ENCODE measurements at regions not wholly inside any gene's neighbourhood (a gene's known extent, or its start where the extent isn't known, plus 50 kb on each side); places are given as distances from the start of the nearest gene placed in this dataset.
"Not testable (repeated sequence)": the region's sequence is repeated elsewhere in the genome, so short reads cannot be mapped to it uniquely, and the experiment has no call there.

DNA sequence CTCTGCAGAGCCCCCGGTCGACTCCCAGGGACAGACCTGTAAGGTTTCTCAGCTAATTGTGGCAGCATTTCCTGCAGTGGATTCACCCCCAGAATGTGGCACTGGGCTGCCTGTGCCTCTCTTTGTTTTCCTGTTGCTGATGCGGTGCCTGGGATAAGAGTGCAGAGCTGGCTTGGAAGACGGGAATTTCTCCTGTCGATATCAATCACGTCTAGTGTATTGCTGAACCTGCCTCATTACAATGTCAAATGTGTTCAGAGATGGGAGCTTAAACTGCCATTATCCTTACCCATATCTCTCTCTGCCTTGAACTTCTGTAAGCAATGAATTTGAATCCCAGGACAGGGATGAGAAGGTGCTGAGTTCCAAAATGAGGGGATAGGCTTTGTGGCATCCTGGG is 350.9 kb downstream of the ADGRD1 start:
- H3K4me1 Mint-ChIP-seq; H3K36me3 Mint-ChIP-seq (ENCODE audit: low read depth); DNase-seq; H3K4me3 Mint-ChIP-seq; H3K9me3 Mint-ChIP-seq; H3K27me3 Mint-ChIP-seq; H3K27ac Mint-ChIP-seq; ATAC-seq: not testable (repeated sequence)

DNA sequence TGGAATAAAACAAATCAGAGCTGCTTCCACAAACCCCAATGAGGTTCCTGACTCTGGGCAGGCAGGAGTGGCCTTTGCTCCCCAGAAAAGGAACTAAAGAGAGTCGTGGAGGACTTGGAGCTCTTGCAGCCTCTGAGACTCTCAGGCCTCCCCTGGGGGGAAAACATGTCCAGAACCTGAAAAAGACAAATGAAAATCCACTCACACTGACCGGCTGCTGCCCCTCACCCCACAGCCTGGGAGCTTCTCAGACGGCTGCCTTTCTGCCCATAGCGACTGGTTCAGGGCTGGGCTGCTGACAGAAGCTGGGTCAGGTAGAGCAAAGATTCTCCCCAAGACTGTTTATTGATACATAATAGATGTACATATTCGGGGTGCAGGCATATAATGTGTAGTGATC is 356.0 kb downstream of the ADGRD1 start:
- Mint-ChIP-seq H3K4me3 (no peak overlapping the region), H3K27me3 (peaks cover 14% of the 10 kb centered on the region), H3K9me3 (no peaks in the 10 kb centered on the region), H3K27ac (no peak overlapping the region), H3K36me3 (ENCODE audit: low read depth) (no peaks in the 10 kb centered on the region), H3K4me1 (peaks cover 3% of the 10 kb centered on the region)
- DNase-seq: no peak
- ATAC-seq: no peak

DNA sequence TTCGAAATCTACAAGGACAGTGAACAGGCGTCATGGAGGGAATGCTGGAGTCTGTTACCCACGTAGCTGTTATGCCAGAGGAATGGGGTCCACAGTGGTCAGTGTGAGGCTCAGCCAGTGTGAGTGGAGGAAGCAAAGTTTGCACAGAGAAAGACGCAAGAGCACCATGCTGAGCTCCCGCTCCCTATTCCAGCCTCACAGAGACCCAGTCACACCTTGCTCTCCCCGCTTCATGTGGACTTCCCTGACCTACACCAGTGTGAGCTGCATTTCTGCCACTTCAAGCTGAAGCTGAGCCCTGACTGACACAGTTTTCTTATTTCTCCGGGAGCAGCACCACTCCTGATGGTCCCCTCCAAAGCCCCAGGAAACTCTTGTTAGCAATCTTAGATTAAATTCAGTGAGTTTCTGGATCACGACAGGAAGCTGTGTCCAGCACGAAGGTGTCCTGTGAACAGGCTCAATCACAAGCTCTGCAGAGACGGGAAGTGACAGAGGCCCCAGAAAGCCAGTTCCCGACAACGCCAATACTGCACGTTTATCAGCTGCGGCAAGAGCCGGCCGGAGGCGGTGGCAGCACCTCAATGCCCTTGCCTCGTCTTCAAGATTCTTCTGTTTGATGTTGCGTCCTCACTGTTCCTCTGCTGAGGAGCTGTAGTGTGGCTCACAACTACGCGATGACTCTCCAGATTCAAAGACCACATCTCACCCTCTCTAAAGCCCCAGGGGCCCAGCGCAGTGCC is 356.7 kb downstream of the ADGRD1 start:
- H3K9me3 Mint-ChIP-seq; H3K36me3 Mint-ChIP-seq (ENCODE audit: low read depth); H3K27ac Mint-ChIP-seq; DNase-seq; ATAC-seq; H3K4me3 Mint-ChIP-seq; H3K4me1 Mint-ChIP-seq: not testable (repeated sequence)
- H3K27me3 Mint-ChIP-seq: peaks cover 15% of the 10 kb centered on the region

GRCh38 chr12:131311279-131311722 is 357.6 kb downstream of the ADGRD1 start:
- H3K9me3 Mint-ChIP-seq; DNase-seq; H3K27ac Mint-ChIP-seq; H3K4me3 Mint-ChIP-seq; H3K4me1 Mint-ChIP-seq; H3K36me3 Mint-ChIP-seq (ENCODE audit: low read depth): not testable (repeated sequence)
- ATAC-seq: peak; percentile 24
- H3K27me3 Mint-ChIP-seq: peaks cover 16% of the 10 kb centered on the region

- Mint-ChIP-seq H3K4me1 (peaks cover 3% of the 10 kb centered on the region), H3K9me3 (no peaks in the 10 kb centered on the region)
- DNase-seq: no peak
These were observed 358.1 kb downstream of the ADGRD1 start for GRCh38 chr12:131311764-131312163.

GRCh38 chr12:131312382-131312781 is 358.7 kb downstream of the ADGRD1 start:
- not testable (repeated sequence) for H3K36me3 Mint-ChIP-seq (ENCODE audit: low read depth); H3K9me3 Mint-ChIP-seq; ATAC-seq; DNase-seq; H3K4me3 Mint-ChIP-seq; H3K27ac Mint-ChIP-seq; H3K4me1 Mint-ChIP-seq
- peaks cover 16% of the 10 kb centered on the region for H3K27me3 Mint-ChIP-seq

More at GRCh38 chr12:131311764-131312163, 358.1 kb downstream of the ADGRD1 start:
- ATAC-seq: no peak
- Mint-ChIP-seq H3K36me3 (ENCODE audit: low read depth) (no peaks in the 10 kb centered on the region), H3K4me3 (no peak overlapping the region), H3K27me3 (peaks cover 16% of the 10 kb centered on the region), H3K27ac (no peak overlapping the region)

DNA sequence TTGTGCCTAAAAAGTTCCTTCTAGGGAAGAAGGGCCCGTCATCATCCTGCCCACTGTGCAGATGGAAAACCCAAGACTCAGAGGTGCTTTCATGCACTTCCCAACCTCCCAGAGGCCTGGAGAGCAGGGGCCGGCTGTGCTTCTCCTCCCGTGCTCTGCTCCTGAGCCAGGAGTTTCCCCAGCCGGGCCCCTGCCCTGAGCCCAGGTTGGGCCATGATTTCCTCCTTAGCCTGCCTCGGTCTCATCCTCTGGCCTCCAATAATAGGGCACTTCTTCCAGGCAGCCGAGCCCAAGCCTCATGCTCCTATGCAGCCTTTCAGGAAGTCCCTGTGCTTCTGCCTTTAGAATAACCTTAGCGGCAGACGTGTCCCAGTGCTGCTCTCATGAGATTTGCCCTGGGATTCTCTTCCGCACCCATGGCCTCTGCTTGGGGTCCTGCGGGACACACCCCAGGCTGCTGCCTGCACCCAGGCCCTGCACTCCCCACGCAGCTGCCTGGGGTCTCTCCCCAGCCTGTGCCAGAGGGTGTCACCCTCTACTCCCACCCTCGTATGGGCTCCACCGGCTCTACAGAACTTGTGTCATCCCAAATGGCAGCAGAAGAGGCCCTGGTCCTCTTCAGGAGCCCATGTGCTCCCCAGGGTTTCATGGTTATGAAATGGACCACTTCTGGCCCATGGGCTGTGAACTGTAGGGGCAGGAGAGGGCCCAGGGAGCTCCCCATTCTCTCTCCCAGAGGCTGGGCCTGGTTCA is 359.3 kb downstream of the ADGRD1 start:
- peaks cover 4% of the 10 kb centered on the region for H3K9me3 Mint-ChIP-seq
- H3K4me1 Mint-ChIP-seq: peaks cover 3% of the 10 kb centered on the region
- peaks cover 19% of the 10 kb centered on the region for H3K27me3 Mint-ChIP-seq
- DNase-seq (no peak), ATAC-seq (no peak)
- peaks cover 1% of the 10 kb centered on the region for H3K36me3 Mint-ChIP-seq (ENCODE audit: low read depth)
- H3K4me3 Mint-ChIP-seq: no peak overlapping the region
- H3K27ac Mint-ChIP-seq: no peak overlapping the region

- H3K36me3 Mint-ChIP-seq (ENCODE audit: low read depth): peaks cover 1% of the 10 kb centered on the region
- peaks cover 11% of the 10 kb centered on the region for H3K9me3 Mint-ChIP-seq
- ATAC-seq (no peak), DNase-seq (no peak)
- peaks cover 3% of the 10 kb centered on the region for H3K4me1 Mint-ChIP-seq
- peaks cover 24% of the 10 kb centered on the region for H3K27me3 Mint-ChIP-seq
- no peak overlapping the region for H3K27ac Mint-ChIP-seq
- no peak overlapping the region for H3K4me3 Mint-ChIP-seq
These were observed 359.9 kb downstream of the ADGRD1 start for GRCh38 chr12:131313635-131314034.

DNA sequence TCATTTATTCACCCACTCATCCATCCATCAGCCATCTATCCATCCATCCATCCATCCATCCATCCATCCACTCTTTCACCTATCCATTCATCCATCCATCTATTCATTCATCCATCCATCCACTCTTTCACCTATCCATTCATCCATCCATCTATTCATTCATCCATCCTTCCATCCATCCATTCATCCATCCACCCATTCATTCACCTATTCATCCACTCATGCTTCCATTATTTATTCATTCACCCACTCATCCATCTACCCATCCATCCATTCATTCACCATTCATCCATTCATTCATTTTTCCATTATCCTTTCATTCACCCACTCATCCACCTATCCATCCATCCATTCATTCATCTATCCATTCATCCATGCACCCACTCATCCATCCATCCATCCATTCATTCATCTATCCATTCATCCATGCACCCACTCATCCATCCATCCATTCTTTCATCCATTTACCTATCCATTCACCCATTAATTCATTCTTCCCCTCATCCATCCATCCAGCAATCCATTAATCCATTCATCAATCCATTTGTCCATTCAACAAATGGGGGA is 360.9 kb downstream of the ADGRD1 start:
- H3K4me1 Mint-ChIP-seq: peaks cover 3% of the 10 kb centered on the region
- H3K27ac Mint-ChIP-seq: no peak overlapping the region
- no peak overlapping the region for H3K4me3 Mint-ChIP-seq
- DNase-seq (no peak), ATAC-seq (no peak)
- H3K27me3 Mint-ChIP-seq: peaks cover 21% of the 10 kb centered on the region
- H3K9me3 Mint-ChIP-seq: peaks cover 20% of the 10 kb centered on the region
- peaks cover 1% of the 10 kb centered on the region for H3K36me3 Mint-ChIP-seq (ENCODE audit: low read depth)

DNA sequence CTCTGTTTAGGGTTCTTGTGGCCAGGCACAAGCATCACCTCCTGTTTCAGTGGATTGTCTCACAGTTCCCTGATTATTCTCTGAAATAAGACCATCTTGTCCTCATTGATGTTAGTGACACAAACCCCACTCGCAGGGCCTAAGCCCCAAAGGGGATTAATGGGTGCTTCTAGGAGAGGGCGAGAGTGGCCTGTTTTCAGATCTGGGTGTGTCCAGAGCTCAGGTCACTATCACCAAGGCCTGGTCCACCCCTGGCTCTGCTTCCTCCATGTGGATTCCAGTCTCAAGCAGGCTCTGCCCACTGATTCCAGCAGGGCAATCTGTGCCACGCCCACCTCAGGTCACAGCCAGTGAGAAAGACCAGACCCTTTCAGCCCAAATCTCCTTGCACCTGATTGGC is 361.9 kb downstream of the ADGRD1 start:
- H3K27ac Mint-ChIP-seq: no peak overlapping the region
- peaks cover 1% of the 10 kb centered on the region for H3K36me3 Mint-ChIP-seq (ENCODE audit: low read depth)
- peaks cover 27% of the 10 kb centered on the region for H3K9me3 Mint-ChIP-seq
- no peak for ATAC-seq
- peaks cover 3% of the 10 kb centered on the region for H3K4me1 Mint-ChIP-seq
- H3K27me3 Mint-ChIP-seq: peaks cover 16% of the 10 kb centered on the region
- DNase-seq: no peak
- H3K4me3 Mint-ChIP-seq: no peak overlapping the region

DNA sequence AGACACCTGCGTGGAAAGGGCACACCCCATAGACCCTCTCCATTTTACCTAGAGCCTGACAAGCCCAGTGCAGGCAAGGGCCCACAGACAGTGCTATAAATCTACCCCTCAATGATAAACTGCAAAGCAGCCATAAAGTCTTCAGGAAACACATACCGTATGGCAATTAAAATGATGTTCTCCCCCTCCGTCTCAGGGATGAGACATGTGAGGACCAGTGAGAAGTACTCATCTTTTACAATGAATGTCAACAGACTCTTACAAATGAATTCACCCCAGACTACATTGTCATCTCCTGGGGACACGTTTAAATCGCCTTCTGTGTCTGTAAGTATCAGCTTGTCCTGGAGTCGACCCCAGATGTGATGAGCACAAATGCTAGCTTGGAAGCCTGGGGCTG is 362.7 kb downstream of the ADGRD1 start:
- H3K4me3 Mint-ChIP-seq: no peak overlapping the region
- peaks cover 30% of the 10 kb centered on the region for H3K9me3 Mint-ChIP-seq
- ATAC-seq: no peak
- H3K27me3 Mint-ChIP-seq: peaks cover 16% of the 10 kb centered on the region
- H3K27ac Mint-ChIP-seq: no peak overlapping the region
- H3K36me3 Mint-ChIP-seq (ENCODE audit: low read depth): peaks cover 1% of the 10 kb centered on the region
- DNase-seq: no peak
- H3K4me1 Mint-ChIP-seq: peaks cover 3% of the 10 kb centered on the region

DNA sequence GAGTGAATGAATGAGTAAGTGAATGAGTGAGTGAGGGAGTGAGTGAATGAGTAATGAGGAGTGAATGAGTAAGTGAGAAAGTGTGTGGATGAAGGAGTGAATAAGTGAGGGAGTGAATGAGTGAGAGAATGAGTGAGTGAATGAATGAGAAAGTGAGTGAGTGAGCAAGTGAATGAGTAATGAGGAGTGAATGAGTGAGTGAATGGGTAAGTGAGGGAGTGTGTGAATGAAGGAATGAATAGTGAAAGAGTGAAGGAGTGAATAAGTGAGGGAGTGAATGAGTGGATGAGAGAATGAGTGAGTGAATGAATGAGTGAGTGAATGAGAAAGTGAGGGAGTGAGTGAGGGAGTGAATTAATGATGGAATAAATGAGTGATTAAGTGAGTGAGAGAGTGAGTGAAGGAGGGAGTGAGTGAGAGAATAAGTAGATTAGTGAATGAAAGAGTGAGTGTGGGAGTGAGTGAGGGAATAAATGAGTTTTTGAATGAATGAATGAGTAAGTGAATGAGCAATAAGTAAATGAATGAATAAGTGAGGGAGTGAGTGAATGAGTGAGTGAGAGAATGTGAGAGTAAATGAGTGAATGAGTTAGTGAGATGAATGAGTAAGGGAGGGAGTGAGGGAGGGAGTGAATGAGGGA is 364.5 kb downstream of the ADGRD1 start:
- H3K4me3 Mint-ChIP-seq: no peak overlapping the region
- H3K36me3 Mint-ChIP-seq (ENCODE audit: low read depth): peaks cover 1% of the 10 kb centered on the region
- no peak overlapping the region for H3K27ac Mint-ChIP-seq
- no peak for DNase-seq
- H3K4me1 Mint-ChIP-seq: no peaks in the 10 kb centered on the region
- H3K9me3 Mint-ChIP-seq: peaks cover 34% of the 10 kb centered on the region
- peaks cover 16% of the 10 kb centered on the region for H3K27me3 Mint-ChIP-seq
- no peak for ATAC-seq

- H3K4me3 Mint-ChIP-seq: no peak overlapping the region
- DNase-seq (no peak), ATAC-seq (no peak)
- no peaks in the 10 kb centered on the region for H3K4me1 Mint-ChIP-seq
- H3K27me3 Mint-ChIP-seq: peaks cover 8% of the 10 kb centered on the region
- H3K36me3 Mint-ChIP-seq (ENCODE audit: low read depth): peaks cover 1% of the 10 kb centered on the region
- no peak overlapping the region for H3K27ac Mint-ChIP-seq
- H3K9me3 Mint-ChIP-seq: peaks cover 34% of the 10 kb centered on the region
These were observed 368.3 kb downstream of the ADGRD1 start for GRCh38 chr12:131321988-131322387.

DNA sequence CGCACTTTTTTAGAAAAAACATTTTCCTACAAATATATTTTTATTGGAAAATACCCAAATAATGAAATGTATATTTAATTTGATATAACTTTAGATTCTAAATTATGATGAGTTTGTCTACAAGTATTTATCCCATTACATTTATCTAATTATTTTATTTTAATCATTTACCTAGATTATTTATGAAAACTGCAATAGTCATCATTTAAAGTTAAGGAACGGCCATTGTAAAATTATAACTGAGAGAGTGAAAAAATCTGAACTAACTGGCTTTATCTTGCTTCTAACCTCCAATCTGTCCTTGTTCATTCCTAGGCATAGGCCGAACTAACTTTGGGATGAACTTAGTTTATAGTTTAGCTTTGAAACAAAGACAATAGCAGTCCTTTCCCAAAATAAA is 368.8 kb downstream of the ADGRD1 start:
- DNase-seq; H3K4me3 Mint-ChIP-seq; ATAC-seq; H3K27ac Mint-ChIP-seq; H3K4me1 Mint-ChIP-seq; H3K36me3 Mint-ChIP-seq (ENCODE audit: low read depth): not testable (repeated sequence)
- peaks cover 34% of the 10 kb centered on the region for H3K9me3 Mint-ChIP-seq
- H3K27me3 Mint-ChIP-seq: peaks cover 11% of the 10 kb centered on the region

Measured in activated naive CD8-positive, alpha-beta T cell treated with anti-CD3 and anti-CD28 coated beads, Interleukin-2, amount 50 U/mL, for 24 hours (primary cell).